HK-2 (cell line): ENCODE measurements at regions not wholly inside any gene's neighbourhood (a gene's known extent, or its start where the extent isn't known, plus 50 kb on each side); places are given as distances from the start of the nearest gene placed in this dataset.

ENCODE experiments used
- DNase-seq: peaks from one replicate; pipeline ENCODE4 v3.0.0-alpha.2; 2018; ENCODE audit not compliant: unreplicated experiment

DNA sequence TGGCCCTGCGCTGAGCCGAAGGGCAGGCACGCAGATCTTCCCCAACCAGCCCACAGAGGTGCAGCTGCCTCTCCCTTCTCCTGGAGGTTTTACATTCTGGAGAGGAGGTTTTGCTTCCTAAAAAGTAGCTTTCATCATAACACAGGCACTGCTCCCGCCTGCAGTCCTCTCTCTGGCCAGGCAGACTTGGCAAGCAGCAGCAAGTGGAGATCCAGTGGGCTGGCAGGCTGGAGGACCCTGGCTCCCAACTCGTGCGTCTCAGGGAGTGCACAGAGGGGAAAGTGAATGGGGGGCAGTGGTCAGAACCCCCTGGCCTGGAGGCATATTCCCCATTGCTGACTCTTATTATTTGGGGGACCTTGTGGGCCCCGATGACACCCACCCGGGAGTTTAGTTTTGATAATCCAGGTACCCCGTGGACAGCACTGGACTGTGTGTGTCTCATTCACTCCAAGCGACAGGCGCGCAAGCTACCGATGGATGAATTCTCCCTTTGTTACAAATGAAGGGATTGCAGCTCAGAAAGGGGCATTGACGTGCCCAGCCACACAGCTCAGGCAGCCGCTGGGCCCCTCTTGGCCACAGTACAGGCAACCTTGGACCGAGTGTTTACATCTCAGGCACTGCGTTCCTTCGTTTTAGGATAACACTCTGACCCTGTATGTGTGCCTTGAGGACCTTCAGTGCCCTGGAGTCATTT, 1223.9 kb downstream of the BRD1 start:
- no peak for DNase-seq

DNA sequence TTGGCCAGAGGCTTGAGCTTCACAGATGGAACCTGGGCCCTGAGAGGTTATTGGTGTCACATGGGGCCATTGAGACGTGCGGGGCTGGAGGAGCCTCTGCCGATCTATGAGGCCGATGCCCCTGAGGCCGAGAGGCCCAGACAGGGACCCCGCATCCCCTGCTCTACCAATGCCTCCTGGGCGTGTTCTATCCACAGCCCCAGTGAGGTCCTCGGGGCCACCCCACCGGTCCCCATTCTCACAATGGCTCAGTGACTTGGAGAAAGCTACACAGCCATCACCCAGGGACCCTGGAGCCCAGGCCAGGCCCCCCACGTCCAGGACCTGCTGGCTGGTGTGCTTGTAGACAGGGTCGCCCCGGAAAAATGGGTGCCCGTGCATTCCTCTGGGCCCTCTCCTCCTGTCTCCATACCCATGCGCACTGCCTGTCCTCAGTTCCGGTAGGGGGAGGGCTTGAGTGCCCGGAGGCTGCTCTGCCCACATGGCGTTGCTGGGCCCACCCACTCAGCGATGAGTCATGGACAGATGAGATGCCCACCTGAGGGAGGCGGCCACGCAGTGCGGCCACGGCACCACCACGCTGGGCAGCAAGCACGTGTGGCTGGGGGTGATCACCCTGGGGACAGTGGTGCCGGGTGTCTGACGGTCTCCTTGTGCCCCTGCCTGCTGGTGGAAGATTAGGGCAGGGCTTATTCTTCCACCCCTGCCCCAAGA, 1224.7 kb downstream of the BRD1 start:
- DNase-seq: no peak

DNA sequence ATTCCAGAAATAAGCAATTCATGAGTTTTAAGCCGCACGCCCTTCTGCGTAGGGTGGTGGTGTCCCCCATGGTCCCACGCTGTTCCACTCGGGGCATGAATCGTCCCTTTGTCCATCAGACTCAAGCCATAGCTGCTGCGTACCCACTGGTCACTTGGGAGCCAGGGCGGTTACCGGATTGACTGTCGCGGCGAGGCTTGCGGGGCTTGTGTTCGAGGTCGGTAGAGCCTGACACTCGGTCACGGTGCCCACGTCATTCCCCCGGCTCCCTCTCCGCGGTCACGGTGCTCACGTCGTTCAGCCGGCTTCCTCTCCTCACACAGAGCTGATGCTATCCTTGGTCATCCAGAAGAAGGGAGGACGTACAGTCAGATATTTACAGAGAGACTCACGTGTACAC, 1227.0 kb downstream of the BRD1 start:
- no peak for DNase-seq

DNA sequence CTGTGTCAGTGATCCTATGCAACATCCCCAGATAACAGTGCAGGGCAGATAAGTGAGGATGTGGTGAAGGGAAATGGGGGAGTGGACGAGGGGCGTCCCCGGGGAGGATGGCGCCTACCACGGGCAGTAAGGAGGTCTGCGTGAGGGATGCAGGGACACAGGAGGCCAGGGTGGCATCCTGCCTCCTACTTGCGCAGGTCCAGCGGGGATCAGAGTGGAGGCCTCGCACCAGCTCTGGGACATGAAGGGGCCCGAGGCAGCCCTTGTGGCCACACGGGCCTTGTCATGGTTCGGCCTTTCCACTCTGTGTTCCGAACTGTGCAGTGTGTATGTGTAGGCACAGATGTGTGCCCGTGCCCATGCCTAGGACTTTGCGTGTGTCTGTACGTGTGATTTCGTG, 1227.5 kb downstream of the BRD1 start:
- DNase-seq: no peak

DNA sequence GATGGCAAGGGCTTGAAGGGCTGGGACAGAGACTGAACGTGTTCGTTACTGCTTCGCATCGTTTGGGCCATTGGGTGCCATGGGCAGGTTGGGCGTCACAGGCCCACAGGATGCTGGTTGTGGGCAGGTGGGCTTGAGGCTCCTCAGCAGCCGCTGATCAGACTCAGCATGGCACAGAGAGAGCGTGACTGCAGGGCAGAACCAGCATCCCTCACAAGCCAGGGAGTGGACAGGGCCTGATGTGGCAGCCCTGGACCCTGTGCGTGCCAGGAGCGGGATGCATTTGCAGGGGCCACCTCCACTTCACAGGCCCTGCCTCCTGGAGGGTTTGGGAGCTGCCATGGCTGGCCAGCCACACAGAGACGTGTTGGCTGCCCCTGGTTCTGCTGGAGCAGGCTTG, 1228.3 kb downstream of the BRD1 start:
- no peak for DNase-seq

DNA sequence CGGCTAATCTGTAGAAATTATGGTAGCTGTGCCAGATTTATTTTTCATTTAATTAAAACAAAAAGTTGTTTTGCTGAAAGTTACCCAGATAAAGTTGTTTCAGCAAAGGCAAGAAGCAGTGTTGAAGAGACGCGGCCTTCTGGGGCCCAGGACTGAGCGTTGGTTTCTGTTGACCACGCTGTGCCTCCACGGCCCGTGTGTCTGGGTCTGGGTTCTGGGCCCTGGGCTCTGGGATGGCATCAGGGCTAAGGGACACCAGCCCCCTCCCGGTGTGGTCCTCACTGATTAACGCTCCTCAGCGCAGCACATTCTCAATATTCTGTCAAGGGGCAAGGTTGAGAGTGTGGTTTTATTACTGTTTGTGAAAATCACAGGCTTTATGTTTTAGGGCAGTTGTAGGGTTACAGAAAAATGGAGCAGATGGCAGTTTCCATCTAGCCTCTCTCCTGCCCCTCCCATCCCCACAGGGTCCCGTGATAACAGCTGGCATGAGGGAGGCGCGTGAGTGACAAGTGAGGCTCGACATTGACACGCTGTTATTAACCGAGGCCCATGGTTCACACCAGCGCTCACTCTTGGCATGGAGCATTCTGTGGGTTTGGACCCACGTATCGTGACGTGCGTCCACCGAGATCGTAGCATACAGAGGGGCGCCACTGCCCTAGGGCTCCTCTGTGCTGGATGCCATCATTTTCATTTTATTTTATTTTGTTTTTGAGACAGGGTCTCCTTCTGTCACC, 1231.4 kb downstream of the BRD1 start:
- no peak for DNase-seq

DNA sequence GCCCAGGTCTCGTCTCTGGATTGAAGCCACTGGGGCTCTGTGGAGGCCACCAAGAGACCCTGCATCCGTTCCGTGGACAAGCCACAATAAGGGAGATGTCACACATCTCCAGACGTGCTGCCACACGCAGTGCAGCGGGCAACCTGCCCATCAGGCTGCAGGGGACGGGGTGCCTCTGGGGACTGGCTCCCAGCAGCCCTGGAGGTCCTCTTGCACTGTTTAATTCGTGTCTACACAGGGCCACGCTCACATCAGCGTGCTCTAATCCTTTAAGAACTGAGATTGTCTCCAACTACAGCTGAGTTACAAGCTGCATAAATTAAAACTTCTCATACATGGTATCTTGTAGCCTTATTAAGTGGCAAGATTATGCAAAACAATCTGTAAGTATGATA, 1232.2 kb downstream of the BRD1 start:
- no peak for DNase-seq

DNA sequence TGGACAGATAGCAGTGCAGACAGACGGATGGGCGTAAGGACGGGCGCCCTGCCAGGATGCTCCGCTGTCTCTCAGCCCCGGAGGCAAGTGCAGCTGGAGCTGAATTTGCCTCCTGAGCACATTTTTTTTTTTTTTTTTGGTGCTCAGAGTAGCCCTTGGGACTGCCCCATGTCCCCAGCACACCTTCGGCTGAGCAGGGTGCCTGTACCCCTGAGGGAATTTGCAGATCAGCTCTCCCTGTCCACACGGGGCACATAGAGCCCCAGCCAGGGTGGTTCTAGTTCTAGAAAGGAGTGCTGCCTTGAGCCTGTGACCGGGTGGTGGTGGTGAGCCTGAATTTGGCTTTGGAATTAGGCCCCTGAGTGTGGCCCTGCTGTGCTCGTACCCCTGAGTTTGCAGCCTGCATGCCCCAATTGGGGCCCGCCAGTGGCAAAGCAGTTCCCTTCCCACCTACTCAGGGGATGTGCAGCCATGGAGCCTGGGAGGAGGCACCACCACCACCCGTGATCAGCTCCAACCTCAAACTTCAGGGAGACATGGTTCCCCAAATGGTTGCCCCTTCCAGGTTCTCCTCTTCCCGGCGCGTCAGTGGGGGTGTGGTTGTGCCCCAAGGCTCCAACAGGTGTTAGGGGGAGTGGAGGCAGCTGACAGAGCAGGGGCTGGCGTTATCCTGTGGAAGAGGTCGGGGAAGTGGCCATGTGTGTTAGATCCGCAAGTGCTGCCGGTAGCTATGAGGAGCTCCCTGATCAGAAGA, 1232.7 kb downstream of the BRD1 start:
- no peak for DNase-seq

DNA sequence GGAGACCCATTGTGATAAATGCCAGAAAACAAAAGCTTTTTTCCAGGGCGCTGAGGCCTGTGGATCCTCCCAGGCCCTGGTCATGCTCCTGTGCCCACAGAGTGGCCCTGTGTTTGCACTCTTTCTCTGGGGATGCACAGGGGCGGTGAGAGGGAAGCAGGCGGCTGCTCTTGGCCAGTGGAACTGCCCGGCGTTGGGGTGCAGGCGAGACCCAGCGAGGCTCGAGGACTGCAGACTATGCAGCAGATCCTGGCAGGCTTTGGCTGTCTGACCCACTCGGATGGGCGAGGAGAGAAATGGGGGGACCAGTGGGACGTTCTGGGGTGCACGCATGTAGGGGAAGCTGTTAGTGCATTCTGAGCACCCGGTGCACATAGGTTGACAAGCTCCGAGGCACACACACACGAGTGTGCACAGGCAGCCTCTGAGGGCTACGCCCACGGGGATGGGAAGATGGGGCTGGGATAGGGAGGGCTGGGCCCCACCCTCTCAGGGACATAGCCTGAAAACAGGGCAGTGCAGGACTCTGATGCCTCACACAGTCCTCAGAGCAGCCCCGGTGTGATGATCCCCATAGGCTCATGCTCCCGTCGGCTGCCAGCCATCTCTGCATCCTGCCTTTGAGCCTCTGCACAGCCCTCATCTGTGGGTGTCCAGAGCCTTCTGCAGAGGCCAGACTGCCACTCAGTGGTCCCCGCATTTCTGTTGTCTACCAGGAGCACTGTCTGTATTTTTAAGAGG, 1233.5 kb downstream of the BRD1 start:
- no peak for DNase-seq

DNA sequence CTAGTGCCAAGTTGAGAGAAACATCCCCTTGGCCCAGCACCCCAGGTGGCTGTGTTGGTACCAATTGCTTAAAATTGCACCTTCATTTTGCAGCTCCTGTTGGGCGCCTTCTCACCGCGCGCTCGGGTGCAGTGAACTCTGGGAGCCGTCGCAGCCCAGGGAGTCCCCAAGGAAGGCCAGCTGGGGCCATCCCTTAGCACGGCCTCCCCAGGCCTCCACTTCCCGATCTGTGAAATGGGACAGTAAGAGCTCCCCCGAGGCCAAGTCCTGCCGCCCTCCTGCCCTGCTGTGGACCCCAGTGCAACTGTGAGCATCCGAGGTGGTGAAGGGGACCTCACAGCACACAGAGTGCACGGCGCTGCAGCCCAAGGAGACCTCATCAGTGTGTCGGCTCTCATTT, 1234.1 kb downstream of the BRD1 start:
- no peak for DNase-seq

DNA sequence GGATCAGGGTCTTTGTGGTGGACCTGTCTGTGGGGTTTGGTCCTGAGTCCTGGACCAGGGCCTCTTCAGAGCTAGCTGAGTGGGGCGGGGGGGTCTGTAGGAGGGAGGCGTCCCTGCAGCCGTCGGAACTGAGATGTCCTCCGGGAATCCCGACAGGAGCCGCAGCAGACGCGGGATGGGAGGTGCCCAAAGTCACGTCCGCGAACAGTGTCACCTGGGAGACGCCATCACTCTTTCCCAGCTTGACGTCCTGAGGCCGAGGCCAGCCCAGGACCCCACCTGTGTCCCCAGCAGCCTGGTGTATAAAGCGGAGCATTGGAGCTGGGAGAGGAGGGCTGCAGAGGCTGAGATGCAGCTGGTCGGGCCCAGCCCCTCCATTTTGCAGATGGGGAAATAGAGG, 1234.7 kb downstream of the BRD1 start:
- DNase-seq: no peak

DNA sequence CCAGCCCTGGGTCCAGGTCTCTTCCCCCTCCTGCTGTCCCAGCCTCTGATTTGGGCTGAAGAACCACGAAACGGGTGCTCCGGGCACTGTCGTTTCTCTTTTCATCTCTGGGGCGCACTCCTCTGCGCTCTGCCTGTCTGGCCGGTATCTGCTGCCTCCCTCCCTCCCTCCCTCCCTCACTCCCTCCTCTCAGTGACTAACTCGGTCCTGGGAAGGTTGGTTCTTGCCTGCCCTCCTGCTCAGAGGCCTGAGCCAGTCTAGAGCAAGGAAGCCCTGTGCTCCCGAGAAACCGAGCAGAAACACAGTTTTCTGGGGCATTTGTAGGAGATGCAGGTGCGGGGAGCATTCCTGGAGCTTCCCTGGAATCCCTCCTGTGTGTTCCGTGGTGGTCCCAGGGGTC, 1235.2 kb downstream of the BRD1 start:
- DNase-seq: no peak

DNA sequence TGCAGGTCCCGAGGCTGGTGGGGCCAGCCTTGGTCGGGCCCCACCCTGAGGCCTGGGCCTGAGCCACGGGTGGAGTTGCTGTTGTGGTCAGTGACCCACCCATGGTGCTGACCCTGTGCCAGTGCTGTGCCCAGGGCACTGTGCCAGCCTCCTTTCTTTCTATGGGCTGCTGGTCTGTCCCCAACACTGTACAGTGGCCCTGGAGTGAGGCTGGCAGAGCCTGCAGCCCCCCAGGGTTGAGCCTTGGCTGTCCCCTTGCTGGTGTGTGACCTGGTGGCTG, 1235.7 kb downstream of the BRD1 start:
- DNase-seq: no peak

DNA sequence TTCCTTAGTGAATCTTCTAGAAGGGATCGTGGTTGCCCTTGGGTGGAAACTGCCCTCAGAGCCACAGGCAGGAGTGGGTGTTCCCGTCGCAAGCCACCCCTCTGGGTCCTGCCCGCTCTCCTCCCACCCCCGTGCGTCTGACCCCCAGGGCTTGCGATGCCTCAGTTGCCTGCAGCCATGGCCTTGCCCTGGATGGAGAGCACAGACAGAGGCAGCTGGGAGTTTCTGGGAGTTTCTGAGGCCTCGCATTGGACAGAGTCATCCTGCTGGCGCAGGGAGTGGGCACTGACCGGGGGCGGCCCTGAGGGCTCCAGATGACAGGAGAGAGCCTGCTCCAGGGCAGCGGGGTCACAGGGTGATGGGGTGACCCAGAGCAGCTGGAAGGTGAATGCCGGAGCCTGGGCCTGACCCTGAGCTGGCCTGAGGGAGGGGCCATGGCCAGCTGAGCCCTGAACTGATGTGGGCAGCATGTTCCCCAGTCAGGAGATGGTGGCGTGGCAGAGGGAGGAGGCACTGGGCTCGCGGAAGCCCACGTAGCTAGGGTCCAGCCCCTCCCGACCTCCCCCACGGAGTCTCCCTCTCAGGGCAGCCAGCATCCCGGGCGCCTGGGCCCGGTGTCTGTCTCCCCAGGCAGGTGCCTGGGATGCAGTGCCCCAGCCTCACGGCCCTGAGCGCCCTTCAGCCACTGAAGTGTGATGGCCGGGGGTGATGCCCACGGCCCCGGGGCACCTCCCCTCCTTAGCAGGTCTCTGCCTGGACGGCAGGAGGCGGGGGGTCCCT, 1236.2 kb downstream of the BRD1 start:
- no peak for DNase-seq

DNA sequence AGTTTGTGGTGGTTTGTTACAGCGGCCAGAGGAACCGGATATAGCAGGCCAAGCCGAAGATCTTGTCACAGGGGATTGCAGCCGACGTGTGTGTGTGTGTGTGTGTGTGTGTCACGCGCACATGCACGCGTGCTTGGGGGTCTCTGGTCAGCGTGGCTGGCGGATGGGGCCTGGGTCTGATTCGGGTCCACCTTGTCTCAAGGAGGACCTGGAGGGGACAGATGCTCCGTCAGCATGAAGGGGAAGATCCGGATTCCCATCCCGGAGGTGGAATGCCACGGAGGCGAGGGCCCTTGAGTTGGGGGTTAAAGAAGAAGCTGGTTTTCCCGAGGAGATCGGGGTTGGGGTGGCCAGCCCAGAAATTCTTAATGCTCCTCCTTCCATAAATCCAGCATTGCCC, 1237.8 kb downstream of the BRD1 start:
- DNase-seq: no peak

DNA sequence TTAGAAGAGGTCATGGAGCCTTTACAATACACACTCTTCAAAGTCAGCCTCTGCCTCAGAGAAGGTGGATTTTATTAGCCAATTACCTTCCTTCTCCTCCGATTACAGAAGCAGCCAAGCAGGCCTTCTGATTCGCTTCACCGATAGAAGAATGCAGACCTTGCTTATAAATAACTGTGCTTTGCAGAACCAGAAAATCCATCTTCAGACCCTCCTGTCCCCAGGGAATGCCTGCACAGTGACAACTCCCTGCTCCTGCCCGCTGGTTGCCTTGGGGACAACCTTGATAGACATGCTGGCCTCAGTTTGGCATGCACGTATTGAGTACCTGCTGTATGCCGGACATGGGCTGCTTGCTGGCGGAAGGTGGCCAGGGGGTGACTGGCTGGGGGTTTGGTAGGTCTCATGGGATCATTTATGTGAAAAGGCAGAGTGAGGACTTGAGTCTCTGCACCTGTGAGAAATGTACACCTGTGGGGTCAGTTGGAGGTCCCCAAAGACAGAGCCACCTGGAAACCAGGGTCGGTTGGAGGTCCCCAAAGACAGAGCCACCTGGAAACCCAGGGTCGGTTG, 1238.7 kb downstream of the BRD1 start:
- no peak for DNase-seq

DNA sequence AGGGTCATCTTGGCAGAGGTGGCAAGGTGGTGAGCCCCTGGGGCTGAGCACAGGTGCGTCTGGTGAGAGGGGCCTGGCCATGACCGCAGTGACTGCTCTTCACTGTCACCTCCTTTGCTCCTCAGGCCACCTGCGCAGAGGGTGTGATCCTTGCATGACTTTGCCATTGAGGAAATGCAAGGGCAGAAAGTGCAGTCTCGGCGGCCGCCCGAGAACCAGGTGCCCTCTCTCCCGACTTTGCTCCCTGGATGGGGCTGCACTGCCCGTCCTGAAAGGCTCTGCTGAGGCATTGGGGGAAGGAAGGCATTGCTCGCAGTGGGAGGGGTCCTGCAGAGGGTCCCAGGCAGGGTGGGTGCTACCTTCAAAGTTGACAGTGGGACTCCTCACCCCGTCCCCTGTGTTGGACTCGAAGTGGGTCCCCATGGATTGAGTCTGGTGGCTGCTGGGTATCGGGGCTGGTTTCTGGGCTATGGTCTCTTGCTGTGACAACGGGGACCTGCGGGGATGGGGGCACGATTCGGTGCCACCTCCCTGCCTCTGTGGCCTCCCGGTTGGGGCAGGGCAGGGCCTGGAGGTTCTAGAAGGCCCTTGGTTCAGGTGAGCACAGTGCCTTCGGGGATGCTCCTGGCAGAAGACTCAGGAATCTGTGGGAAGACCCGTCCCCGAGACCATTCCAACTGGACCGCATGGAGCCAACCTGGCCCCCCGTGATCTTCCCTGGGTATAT, 1239.4 kb downstream of the BRD1 start:
- DNase-seq: no peak

DNA sequence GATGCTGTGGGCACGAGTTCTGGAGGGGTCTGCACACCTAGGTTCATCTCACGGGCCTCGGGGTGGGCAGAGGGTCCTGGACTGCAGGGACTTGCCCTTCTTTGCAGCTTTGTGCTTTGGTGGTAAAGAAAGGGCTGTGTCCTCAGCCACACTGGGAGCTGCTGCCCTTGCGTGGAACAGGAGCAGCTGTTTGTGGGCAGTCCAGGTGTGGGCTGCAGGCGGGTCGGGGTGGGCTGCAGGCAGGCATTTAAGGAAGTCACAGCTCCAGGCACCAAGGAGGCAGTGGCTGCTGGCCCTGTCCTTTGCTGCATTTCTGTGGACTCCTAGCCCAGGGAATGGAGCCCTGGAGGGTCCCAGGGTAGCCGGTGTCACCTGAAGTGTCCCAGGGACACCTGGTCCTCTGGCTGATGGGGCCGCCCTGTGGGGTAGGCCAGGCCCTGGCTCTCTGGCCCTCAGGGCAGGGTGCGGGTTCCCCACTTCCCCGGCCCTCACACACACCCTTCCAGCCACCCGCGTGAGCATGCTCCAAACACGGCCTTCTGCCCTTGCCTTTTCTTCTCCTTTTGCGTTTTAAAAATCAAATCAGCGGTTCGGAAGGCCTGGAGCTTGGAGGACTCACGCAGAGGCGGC, 1240.3 kb downstream of the BRD1 start:
- no peak for DNase-seq

DNA sequence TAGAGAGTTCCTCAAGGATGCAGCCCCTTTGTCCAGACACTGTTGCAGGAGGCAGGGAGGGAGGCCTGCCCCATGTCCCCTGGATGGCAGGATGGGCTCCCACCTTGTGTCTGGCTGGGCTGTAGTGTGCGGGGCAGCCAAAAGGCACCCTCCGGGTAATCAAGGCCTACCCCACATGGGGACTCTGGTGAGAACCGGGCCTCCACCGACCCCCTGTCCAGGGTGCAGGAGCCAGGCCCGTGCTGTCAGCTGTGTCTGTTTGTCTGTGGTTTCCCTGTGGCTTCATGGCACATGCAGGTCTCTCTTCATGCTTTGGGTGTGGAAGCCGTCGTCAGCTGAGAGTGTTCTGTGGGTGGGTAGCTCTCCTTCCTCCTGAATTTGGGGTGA, 1240.9 kb downstream of the BRD1 start:
- no peak for DNase-seq
